Type B pancreatic cell (in vitro differentiated cells): ENCODE measurements at regions not wholly inside any gene's neighbourhood (a gene's known extent, or its start where the extent isn't known, plus 50 kb on each side); places are given as distances from the start of the nearest gene placed in this dataset.

Experiments
- DNase-seq: peaks from one replicate; pipeline ENCODE4 v3.0.0; 2021; ENCODE audit warnings: mixed read lengths; ENCODE audit not compliant: unreplicated experiment; ENCODE audit errors: extremely low spot score
- H3K27ac Mint-ChIP-seq: 2 replicates; pipeline ENCODE4 v1.8.0; 2021; ENCODE audit warnings: mild to moderate bottlenecking, mixed read lengths
- H3K27me3 Mint-ChIP-seq: 2 replicates; pipeline ENCODE4 v1.8.0; 2021; ENCODE audit warnings: mixed read lengths
- H3K36me3 Mint-ChIP-seq: 2 replicates; pipeline ENCODE4 v1.8.0; 2021; ENCODE audit warnings: mixed read lengths
- H3K4me1 Mint-ChIP-seq: one replicate; pipeline ENCODE4 v1.8.0; 2021; ENCODE audit warnings: mixed read lengths; ENCODE audit not compliant: unreplicated experiment
- H3K4me3 Mint-ChIP-seq: 2 replicates; pipeline ENCODE4 v1.8.0; 2021; ENCODE audit warnings: mild to moderate bottlenecking, mixed read lengths
- H3K9me3 Mint-ChIP-seq: 2 replicates; pipeline ENCODE4 v1.8.0; 2021; ENCODE audit warnings: mixed read lengths
- TF ChIP-seq, protein P1 (sequence below): fragments of 200-600 bp; sonication (generic); conservative IDR thresholded peaks from 2 replicates; pipeline ENCODE4 v1.5.0; 2021; ENCODE audit warnings: antibody characterized with exemption, mild to moderate bottlenecking

DNA sequence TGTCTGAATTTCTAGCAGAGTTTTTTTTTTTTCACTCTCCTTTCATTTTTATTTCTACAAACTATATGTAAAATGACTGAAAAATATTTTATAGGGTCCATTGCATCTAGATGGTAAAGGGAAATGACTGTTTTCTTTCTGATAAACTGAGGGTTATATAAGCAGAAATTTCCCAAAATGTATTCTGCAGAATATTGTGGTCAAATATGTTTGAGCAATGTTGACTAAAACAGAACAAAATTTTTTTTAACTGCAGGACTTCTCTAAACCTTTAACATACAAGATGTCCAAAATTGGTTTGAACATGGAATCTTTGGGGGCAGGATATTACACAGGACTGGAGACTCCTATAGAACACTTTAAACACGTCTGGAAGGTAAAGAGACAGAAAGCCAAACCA, 190.5 kb downstream of the TOMM20 start:
- no peaks in the 10 kb centered on the region for H3K36me3 Mint-ChIP-seq
- no peak overlapping the region for H3K27ac Mint-ChIP-seq
- DNase-seq: no peak
- H3K9me3 Mint-ChIP-seq: no peaks in the 10 kb centered on the region
- H3K27me3 Mint-ChIP-seq: no peaks in the 10 kb centered on the region
- H3K4me3 Mint-ChIP-seq: no peak overlapping the region
- peaks cover 6% of the 10 kb centered on the region for H3K4me1 Mint-ChIP-seq
- TF ChIP-seq, protein P1, sequence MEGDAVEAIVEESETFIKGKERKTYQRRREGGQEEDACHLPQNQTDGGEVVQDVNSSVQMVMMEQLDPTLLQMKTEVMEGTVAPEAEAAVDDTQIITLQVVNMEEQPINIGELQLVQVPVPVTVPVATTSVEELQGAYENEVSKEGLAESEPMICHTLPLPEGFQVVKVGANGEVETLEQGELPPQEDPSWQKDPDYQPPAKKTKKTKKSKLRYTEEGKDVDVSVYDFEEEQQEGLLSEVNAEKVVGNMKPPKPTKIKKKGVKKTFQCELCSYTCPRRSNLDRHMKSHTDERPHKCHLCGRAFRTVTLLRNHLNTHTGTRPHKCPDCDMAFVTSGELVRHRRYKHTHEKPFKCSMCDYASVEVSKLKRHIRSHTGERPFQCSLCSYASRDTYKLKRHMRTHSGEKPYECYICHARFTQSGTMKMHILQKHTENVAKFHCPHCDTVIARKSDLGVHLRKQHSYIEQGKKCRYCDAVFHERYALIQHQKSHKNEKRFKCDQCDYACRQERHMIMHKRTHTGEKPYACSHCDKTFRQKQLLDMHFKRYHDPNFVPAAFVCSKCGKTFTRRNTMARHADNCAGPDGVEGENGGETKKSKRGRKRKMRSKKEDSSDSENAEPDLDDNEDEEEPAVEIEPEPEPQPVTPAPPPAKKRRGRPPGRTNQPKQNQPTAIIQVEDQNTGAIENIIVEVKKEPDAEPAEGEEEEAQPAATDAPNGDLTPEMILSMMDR: no peak

DNA sequence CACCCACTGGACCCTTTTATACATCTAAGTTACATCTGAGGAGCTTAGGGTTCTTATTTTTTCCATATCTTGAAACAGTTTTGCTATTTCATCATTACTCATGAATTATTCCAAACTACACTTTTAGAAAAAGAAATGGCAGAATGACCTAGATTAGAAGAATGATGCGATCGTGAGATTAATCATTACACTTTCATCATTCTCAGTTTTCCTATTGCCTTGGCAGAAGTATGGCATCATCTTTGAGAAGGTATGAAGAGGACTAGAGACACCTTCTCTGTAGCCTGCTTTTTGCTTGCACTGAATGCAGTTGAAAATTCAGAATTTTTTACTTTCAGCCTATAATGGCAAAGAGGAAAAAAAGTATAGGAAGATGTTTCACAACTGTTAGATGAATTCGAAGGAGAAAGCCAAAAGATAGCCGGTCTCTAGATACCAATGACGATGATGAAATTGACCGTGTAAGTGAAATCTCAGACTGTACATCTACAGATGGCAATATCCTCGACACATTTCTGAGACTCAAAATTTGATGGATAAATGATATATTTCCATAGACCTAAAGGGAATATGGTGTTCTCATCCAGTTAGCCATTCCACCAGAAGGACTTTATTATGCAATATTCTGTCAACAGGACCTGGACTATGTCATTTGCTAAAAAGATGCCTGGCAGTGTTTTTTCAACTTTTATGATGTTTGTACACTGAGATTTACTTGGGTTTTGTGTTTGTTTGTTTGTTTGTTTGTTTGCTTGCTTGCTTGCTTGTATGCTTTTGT, 191.8 kb downstream of the TOMM20 start:
- no peak overlapping the region for H3K27ac Mint-ChIP-seq
- H3K27me3 Mint-ChIP-seq: no peaks in the 10 kb centered on the region
- H3K9me3 Mint-ChIP-seq: no peaks in the 10 kb centered on the region
- TF ChIP-seq, protein P1: no peak
- no peak overlapping the region for H3K4me3 Mint-ChIP-seq
- peaks cover 17% of the 10 kb centered on the region for H3K4me1 Mint-ChIP-seq
- no peaks in the 10 kb centered on the region for H3K36me3 Mint-ChIP-seq
- DNase-seq: no peak

DNA sequence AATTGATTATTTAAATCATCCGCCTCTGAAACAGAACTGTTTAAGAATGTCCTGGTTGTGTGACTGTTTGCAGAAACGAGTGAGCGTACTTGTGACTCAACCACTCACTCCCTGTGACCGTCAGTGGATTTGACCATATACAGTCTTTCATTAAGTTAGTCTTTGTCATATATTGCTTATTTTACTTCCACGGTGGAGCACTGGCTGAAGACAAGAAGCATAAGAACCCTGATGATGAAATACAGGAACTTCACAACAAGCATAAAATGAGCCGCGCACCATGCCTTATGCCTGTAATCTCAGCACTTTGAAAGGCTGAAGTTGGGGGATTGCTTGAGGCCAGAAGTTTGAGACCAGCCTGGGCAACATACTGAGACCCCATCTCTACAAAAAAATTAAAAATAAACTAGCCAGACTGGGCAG, 194.0 kb downstream of the TOMM20 start:
- TF ChIP-seq, protein P1: no peak
- DNase-seq: no peak
- Mint-ChIP-seq H3K9me3 (no peaks in the 10 kb centered on the region), H3K4me3 (no peak overlapping the region), H3K36me3 (no peaks in the 10 kb centered on the region), H3K4me1 (peaks cover 17% of the 10 kb centered on the region), H3K27me3 (no peaks in the 10 kb centered on the region), H3K27ac (no peak overlapping the region)

DNA sequence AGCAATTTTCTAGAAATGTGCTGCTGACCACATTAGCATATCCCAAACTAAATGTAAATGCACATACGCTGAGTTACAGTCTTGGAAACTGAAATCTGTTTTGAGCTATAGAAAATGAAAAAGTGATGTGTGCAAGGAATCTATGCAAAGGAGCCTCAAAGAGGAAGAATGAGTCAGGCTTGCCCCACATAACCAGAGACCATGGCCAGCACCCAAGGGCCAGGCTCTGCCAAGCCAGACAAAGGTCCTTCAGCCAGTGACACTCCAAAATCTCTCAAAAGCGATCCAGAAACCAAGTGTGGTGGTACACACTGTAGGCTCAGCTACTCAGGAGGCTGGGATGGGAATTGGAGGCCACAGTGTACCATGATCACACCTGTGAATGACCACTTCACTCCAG, 195.2 kb downstream of the TOMM20 start:
- no peaks in the 10 kb centered on the region for H3K36me3 Mint-ChIP-seq
- H3K27me3 Mint-ChIP-seq: no peaks in the 10 kb centered on the region
- H3K4me3 Mint-ChIP-seq: no peak overlapping the region
- H3K4me1 Mint-ChIP-seq: peaks cover 23% of the 10 kb centered on the region
- H3K27ac Mint-ChIP-seq: no peak overlapping the region
- TF ChIP-seq, protein P1: no peak
- no peaks in the 10 kb centered on the region for H3K9me3 Mint-ChIP-seq
- DNase-seq: no peak

DNA sequence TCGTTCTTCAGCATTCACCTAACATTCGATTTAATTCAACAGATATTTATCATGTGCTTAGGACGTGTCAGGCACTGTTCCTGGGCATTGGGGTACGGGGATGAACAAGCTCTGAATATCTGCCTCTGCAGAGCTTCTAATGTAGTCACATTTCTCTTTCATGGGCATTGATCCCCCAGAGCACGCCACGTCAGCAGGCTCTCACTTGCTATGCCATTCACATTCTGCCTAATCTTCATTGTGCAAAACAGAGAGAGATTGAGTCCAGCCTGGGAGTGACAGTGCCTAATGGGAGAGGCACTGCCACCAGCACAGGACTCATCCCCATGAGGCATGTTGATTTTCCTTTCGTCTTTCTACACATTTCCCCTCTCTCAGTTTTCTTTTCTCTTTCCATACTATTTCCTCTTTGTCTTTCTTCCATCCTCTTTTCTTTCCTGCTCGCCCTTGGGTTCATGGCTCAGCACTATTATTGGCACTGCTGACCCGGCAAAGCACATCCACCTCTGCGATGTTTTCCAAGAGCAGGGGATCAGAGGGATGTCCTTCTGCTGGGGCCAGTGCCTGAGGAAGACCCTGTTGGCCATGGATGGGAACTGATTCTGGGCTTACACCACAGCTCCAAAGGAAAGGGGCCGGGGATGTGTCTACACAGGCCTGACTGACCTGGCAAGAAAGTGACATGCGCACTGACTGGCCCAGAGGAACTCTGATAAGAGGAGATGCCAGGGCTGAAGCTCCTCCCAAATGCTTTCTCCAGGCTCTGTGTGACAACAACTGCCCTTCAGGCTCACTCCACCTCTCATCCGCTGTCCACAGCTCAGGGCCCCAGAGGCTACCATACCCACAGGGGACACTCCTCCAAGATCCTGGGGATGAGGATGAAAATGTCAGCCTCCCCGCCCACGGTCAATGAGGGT, 195.9 kb downstream of the TOMM20 start:
- Mint-ChIP-seq H3K27me3 (no peaks in the 10 kb centered on the region), H3K4me1 (peaks cover 30% of the 10 kb centered on the region), H3K27ac (peak overlapping the region; percentile 57), H3K36me3 (no peaks in the 10 kb centered on the region), H3K4me3 (no peak overlapping the region), H3K9me3 (no peaks in the 10 kb centered on the region)
- TF ChIP-seq, protein P1: no peak
- no peak for DNase-seq
